Neutrophil (primary cell): ENCODE measurements at regions not wholly inside any gene's neighbourhood (a gene's known extent, or its start where the extent isn't known, plus 50 kb on each side); places are given as distances from the start of the nearest gene placed in this dataset.
"Not testable (repeated sequence)": the region's sequence is repeated elsewhere in the genome, so short reads cannot be mapped to it uniquely, and the experiment has no call there.

Experiments
- H3K27ac ChIP-seq: fragments of 200-600 bp; sonication (generic); 2 replicates; pipeline ENCODE4 v1.5.1; 2016; ENCODE audit warnings: mild to moderate bottlenecking, moderate library complexity
- H3K27me3 ChIP-seq: fragments of 200-600 bp; sonication (generic); 2 replicates; pipeline ENCODE4 v1.6.0; 2016; ENCODE audit warnings: mild to moderate bottlenecking
- H3K36me3 ChIP-seq: fragments of 200-600 bp; sonication (generic); 2 replicates; pipeline ENCODE4 v1.5.1; 2017
- H3K4me1 ChIP-seq, 2 experiments: fragments of 200-600 bp in 1 of 2; sonication (generic) in 1 of 2; 1 replicate in 1 of 2; 2 replicates in 1 of 2; pipeline versions ENCODE4 v1.5.1 to v1.6.1; 2013 to 2016; ENCODE audit warnings: low read depth in 1 of 2, low read length in 1 of 2, mild to moderate bottlenecking in 1 of 2, moderate library complexity in 1 of 2; ENCODE audit not compliant: control insufficient read depth in 1 of 2, insufficient read depth in 1 of 2
- H3K4me3 ChIP-seq, 2 experiments: fragments of 200-600 bp in 1 of 2; sonication (generic) in 1 of 2; 1 replicate in 1 of 2; 2 replicates in 1 of 2; pipeline ENCODE4 v1.5.1; 2013 to 2016; ENCODE audit warnings: low read depth in 1 of 2, low read length in 1 of 2, mild to moderate bottlenecking in 1 of 2, moderate library complexity in 1 of 2
- H3K9me3 ChIP-seq: fragments of 200-600 bp; sonication (generic); 2 replicates; pipeline ENCODE4 v1.5.1; 2016
- CTCF ChIP-seq: fragments of 200-600 bp; sonication (generic); IDR thresholded peaks from 2 replicates; pipeline ENCODE4 v1.5.1; 2016; ENCODE audit warnings: antibody characterized with exemption

DNA sequence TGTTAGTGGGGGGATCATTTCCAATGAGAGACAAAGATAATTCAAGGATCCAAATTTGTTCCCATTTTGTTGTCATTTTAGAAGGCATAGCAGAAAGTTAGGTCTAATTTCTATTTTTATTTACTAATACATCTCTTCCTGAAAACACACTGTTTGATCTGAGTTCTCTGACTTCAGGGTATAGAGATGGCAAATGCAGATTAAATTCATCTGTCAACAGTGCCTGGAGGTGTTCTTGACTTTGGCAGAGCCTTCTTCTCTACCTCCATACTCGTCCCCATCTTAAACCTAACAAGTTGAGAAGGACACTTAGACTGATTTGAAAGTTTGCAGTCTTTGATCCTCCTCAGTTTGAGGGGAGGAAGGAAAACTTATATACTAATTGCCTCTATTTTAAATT, 308.2 kb downstream of the SOX2 start:
- Histone ChIP-seq H3K36me3 (no peaks in the 10 kb centered on the region), H3K9me3 (no peaks in the 10 kb centered on the region), H3K4me3 (no peak overlapping the region), H3K27me3 (no peaks in the 10 kb centered on the region), H3K4me1 (no peaks in the 10 kb centered on the region), H3K27ac (no peak overlapping the region)
- TF ChIP-seq CTCF: no peak

GRCh38 chr3:182023843-182024242, 312.1 kb downstream of the SOX2 start:
- H3K27ac ChIP-seq: no peak overlapping the region
- H3K36me3 ChIP-seq: no peaks in the 10 kb centered on the region
- no peak for TF ChIP-seq CTCF
- H3K4me3 ChIP-seq: no peak overlapping the region
- H3K27me3 ChIP-seq: no peaks in the 10 kb centered on the region
- no peaks in the 10 kb centered on the region for H3K9me3 ChIP-seq
- no peaks in the 10 kb centered on the region for H3K4me1 ChIP-seq

- Histone ChIP-seq H3K4me1 (no peaks in the 10 kb centered on the region), H3K27ac (no peak overlapping the region), H3K4me3 (no peak overlapping the region), H3K36me3 (no peaks in the 10 kb centered on the region), H3K27me3 (no peaks in the 10 kb centered on the region), H3K9me3 (no peaks in the 10 kb centered on the region)
- no peak for TF ChIP-seq CTCF
These were observed 315.6 kb downstream of the SOX2 start for GRCh38 chr3:182027366-182027765.

DNA sequence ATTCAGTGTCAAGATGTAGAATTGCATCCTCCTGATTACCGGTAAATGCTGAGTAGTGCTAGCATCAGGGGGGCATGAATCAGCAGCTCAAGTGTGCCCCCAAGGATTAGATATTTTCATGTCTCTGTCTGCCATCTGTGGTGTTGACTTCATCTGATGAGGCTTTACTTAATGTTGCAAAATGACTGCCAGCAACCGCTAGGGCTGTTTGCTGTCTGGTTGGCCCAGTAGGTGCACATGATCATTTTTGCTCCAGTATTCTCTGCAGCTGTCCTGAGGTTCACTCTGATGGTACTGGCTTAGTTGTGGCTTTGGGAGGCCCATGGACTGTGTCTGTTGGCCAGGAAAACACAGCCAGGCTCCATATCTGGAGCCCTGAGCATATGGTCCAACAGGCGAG, 316.4 kb downstream of the SOX2 start:
- H3K27ac ChIP-seq: no peak overlapping the region
- H3K27me3 ChIP-seq: no peaks in the 10 kb centered on the region
- no peaks in the 10 kb centered on the region for H3K36me3 ChIP-seq
- H3K4me3 ChIP-seq: no peak overlapping the region
- TF ChIP-seq CTCF: no peak
- H3K4me1 ChIP-seq: no peaks in the 10 kb centered on the region
- H3K9me3 ChIP-seq: no peaks in the 10 kb centered on the region

GRCh38 chr3:182034231-182034630, 322.5 kb downstream of the SOX2 start:
- H3K36me3 ChIP-seq, H3K4me1 ChIP-seq, H3K4me3 ChIP-seq: not testable (repeated sequence)

DNA sequence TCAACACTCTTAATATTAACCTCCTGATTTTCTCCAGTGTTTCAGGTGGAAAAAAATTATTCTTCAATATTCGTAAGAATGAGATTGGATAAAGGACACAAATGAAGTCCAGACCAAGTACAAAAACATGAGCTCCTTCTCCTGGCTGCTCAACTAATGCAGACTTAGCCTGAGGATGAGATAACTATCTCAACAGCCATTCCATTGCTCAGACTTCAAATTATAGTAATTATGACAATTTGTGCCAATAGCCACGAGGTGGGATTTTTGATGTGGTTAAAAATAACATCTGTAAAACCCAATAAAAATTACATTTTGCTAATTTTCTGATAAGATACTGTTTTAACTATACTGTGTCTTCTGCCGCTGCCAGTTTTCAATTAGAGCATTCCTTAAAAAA, 323.6 kb downstream of the SOX2 start:
- no peaks in the 10 kb centered on the region for H3K4me1 ChIP-seq
- H3K4me3 ChIP-seq: no peak overlapping the region
- H3K9me3 ChIP-seq: no peaks in the 10 kb centered on the region
- H3K27ac ChIP-seq: no peak overlapping the region
- no peak for TF ChIP-seq CTCF
- H3K36me3 ChIP-seq: no peaks in the 10 kb centered on the region
- H3K27me3 ChIP-seq: no peaks in the 10 kb centered on the region

More at GRCh38 chr3:182034231-182034630, 322.5 kb downstream of the SOX2 start:
- H3K27ac ChIP-seq, H3K9me3 ChIP-seq, H3K27me3 ChIP-seq: not testable (repeated sequence)
